DND-41 (cell line): ENCODE measurements at regions not wholly inside any gene's neighbourhood (a gene's known extent, or its start where the extent isn't known, plus 50 kb on each side); places are given as distances from the start of the nearest gene placed in this dataset.

Experiments used
- ATAC-seq: fragments of 200-7000 bp; cut with Tn5 transposase; 3 replicates; pipeline ENCODE4 v1.9.1; 2021; ENCODE audit warnings: low read depth; ENCODE audit not compliant: insufficient read depth
- DNase-seq: peaks from one replicate; pipeline ENCODE4 v3.0.0-alpha.2; 2020
- H2AFZ ChIP-seq: 2 replicates; pipeline ENCODE4 v1.6.0; 2012; ENCODE audit warnings: low read depth, low read length
- H3K27ac ChIP-seq: 2 replicates; pipeline ENCODE4 v1.5.1; 2012; ENCODE audit warnings: low read length, inconsistent platforms
- H3K27me3 ChIP-seq: fragments of 200-600 bp; sonication (generic); 2 replicates; pipeline ENCODE4 v1.6.0; 2012; ENCODE audit warnings: low read length, mild to moderate bottlenecking, inconsistent platforms; ENCODE audit not compliant: insufficient read depth, poor library complexity
- H3K36me3 ChIP-seq: 2 replicates; pipeline ENCODE4 v1.5.1; 2012; ENCODE audit warnings: low read length, inconsistent platforms; ENCODE audit not compliant: insufficient read depth
- H3K4me1 ChIP-seq: 2 replicates; pipeline ENCODE4 v1.5.1; 2012; ENCODE audit warnings: mild to moderate bottlenecking, low read length; ENCODE audit not compliant: insufficient read depth
- H3K4me2 ChIP-seq: 2 replicates; pipeline ENCODE4 v1.6.0; 2012; ENCODE audit warnings: mild to moderate bottlenecking, moderate library complexity, low read length, inconsistent platforms; ENCODE audit not compliant: insufficient read depth
- H3K4me3 ChIP-seq, 2 experiments: fragments of 200-600 bp in 1 of 2; shearing (Covaris generic) in 1 of 2; 2 replicates each; pipeline ENCODE4 v1.5.1; 2012 to 2016; ENCODE audit warnings: inconsistent platforms in 2 of 2, low read length in 2 of 2, mild to moderate bottlenecking in 2 of 2, low read depth in 1 of 2, moderate library complexity in 1 of 2
- H3K79me2 ChIP-seq: 2 replicates; pipeline ENCODE4 v1.6.0; 2012; ENCODE audit warnings: low read length, inconsistent platforms; ENCODE audit not compliant: insufficient read depth
- H3K9ac ChIP-seq: 2 replicates; pipeline ENCODE4 v1.6.0; 2012; ENCODE audit warnings: low read depth, mild to moderate bottlenecking, inconsistent platforms, low read length, moderate library complexity
- H3K9me3 ChIP-seq: 2 replicates; pipeline ENCODE4 v1.5.1; 2012; ENCODE audit warnings: low read length, moderate library complexity, mild to moderate bottlenecking, inconsistent platforms; ENCODE audit not compliant: insufficient read depth, severe bottlenecking
- H4K20me1 ChIP-seq: 2 replicates; pipeline ENCODE4 v1.6.0; 2012; ENCODE audit warnings: low read length; ENCODE audit not compliant: insufficient read depth
- CTCF ChIP-seq: IDR thresholded peaks from 2 replicates; pipeline ENCODE4 v1.5.1; 2012; ENCODE audit warnings: borderline replicate concordance, low read length, moderate library complexity, mild to moderate bottlenecking; ENCODE audit not compliant: poor library complexity, severe bottlenecking; ENCODE audit errors: extremely low read depth
- EZH2 ChIP-seq: IDR thresholded peaks from 3 replicates; pipeline ENCODE4 v1.6.1; 2012; ENCODE audit warnings: borderline replicate concordance, low read depth, mild to moderate bottlenecking, moderate library complexity, low read length, inconsistent platforms; ENCODE audit not compliant: severe bottlenecking

- no peak overlapping the region for H2AFZ ChIP-seq
- DNase-seq: no peak
- no peaks in the 10 kb centered on the region for H3K36me3 ChIP-seq
- no peak overlapping the region for H3K4me2 ChIP-seq
- ATAC-seq: no peak
- H3K9me3 ChIP-seq: no peaks in the 10 kb centered on the region
- H3K4me1 ChIP-seq: no peaks in the 10 kb centered on the region
- no peak overlapping the region for H3K4me3 ChIP-seq
- TF ChIP-seq EZH2 (no peak), CTCF (no peak)
- H3K79me2 ChIP-seq: no peaks in the 10 kb centered on the region
- H3K9ac ChIP-seq: no peak overlapping the region
- no peak overlapping the region for H3K27ac ChIP-seq
- H4K20me1 ChIP-seq: no peaks in the 10 kb centered on the region
- H3K27me3 ChIP-seq: no peaks in the 10 kb centered on the region
Measured at GRCh38 chr10:64023926-64024470, 502.8 kb downstream of the REEP3 start.

- no peaks in the 10 kb centered on the region for H3K4me1 ChIP-seq
- H3K79me2 ChIP-seq: no peaks in the 10 kb centered on the region
- no peak overlapping the region for H3K9ac ChIP-seq
- H2AFZ ChIP-seq: no peak overlapping the region
- no peak overlapping the region for H3K27ac ChIP-seq
- no peaks in the 10 kb centered on the region for H3K9me3 ChIP-seq
- DNase-seq: no peak
- H3K4me3 ChIP-seq: no peak overlapping the region
- TF ChIP-seq EZH2 (no peak), CTCF (no peak)
- H3K36me3 ChIP-seq: no peaks in the 10 kb centered on the region
- H4K20me1 ChIP-seq: no peaks in the 10 kb centered on the region
- no peak for ATAC-seq
- H3K27me3 ChIP-seq: no peaks in the 10 kb centered on the region
- H3K4me2 ChIP-seq: no peak overlapping the region
Measured at GRCh38 chr10:64033711-64034110, 512.5 kb downstream of the REEP3 start.

DNA sequence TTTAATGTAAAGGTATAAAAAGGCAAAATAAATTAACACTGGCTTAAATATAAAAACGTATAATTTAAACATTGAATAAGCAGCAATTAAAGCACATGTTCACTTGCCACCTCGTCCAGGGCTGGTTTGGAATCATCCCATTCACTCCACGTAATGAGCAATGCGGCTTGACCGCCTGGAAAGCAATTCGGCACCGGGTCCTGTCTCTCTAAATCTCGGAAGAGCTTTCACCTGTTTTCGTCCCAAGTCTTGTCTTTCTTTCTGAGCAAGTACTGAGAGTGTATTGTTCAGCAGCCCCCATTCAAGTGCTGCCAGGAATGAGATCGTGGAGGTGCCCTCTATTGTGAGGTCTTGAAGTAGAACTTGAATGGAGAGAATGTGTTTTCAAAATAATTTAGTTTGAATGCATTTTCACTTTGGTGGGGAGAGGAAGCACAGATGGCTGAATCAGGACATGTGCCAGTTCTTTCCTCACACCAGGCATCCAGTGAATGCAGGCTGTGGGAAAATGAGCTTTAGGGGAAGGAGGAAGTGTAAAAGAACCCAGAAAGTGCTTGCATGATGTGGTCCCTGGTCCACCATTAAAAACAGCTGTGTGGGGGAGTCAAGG lies 515.2 kb downstream of the REEP3 start:
- TF ChIP-seq CTCF (no peak), EZH2 (no peak)
- ATAC-seq: no peak
- Histone ChIP-seq H3K27me3 (peaks cover 3% of the 10 kb centered on the region), H2AFZ (no peak overlapping the region), H3K36me3 (no peaks in the 10 kb centered on the region), H3K27ac (no peak overlapping the region), H3K79me2 (no peaks in the 10 kb centered on the region), H3K4me1 (no peaks in the 10 kb centered on the region), H3K4me2 (no peak overlapping the region), H3K9me3 (no peaks in the 10 kb centered on the region), H3K9ac (no peak overlapping the region), H3K4me3 (no peak overlapping the region), H4K20me1 (no peaks in the 10 kb centered on the region)
- DNase-seq: no peak
